Myocyte (in vitro differentiated cells): ENCODE measurements at regions not wholly inside any gene's neighbourhood (a gene's known extent, or its start where the extent isn't known, plus 50 kb on each side); places are given as distances from the start of the nearest gene placed in this dataset.

ENCODE experiments used
- DNase-seq: peaks from one replicate; pipeline ENCODE4 v3.0.0-alpha.2; 2012; ENCODE audit warnings: low read depth

DNA sequence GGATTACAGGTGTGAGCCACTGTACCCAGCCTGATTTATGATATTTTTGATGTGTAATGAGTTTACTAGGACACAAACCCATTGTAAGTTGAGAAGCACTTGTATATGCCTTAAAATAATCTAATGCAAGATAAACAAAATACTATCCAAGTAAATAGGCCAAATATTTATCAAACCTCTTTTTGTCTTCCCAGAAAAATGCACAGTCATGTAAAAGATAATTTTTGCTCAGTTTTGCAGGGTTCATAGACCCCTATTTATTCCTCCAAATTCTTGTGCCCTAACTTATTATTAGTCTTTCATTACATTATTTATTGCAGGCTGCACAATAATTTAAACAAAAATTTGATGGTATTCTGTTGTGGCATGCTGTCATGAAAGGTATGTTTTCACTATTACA is 1290.7 kb downstream of the STIM2 start:
- no peak for DNase-seq

DNA sequence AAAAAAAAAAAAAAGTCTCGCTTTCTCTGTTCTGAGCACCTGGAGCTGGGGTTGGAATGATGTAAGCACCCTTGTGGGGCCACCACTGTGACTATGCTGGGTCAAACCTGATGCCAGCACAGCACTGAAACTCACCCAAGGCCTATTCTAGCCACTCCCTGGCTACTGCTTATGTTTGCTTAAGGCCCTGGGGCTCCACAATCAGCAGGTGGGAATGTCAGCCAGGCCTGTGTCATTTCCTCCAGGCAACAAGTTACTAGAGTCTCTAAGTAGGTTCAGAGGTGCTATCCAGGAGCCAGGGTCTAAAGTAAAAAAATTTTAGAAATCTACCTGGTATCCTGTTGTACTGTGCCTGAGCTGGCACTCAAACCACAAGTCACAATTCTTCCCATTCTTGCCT is 1306.8 kb downstream of the STIM2 start:
- DNase-seq: peak; percentile 1

DNA sequence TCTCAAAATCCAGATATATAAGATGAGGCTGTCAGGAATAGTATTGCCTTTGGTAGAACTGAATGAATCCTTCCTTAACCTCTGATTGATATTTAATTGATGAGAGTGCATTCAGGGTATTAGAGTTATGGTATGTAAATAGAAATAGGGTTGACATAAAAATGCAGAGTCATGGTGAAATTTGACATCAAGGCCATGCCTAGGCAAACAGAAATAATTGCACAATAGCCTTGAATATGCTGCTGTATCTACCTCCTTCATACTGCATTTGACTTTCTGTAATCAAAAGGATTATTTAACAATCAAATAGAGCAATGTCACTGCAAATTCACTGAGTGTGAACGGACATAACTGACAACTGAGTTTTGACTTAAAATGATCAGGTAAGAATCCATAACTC is 1316.3 kb downstream of the STIM2 start:
- DNase-seq: no peak

DNA sequence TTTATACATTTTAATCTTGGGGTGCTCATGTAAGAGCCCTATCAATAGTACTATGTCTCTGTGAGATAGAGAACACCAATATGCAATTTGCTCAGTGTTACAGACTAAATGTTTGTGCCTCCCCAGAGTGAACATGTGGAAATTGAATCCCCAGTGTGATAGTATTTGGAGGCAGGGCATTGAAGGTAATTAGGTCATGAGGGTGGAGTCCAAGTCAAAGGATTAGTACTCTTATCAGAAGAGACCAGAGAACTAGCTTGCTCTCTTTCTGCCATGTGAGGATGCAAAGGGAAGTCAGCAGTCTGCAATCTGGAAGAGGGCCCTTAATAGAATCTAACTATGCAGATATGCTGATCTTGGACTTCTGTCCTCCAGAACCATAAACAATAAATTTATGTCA is 1317.0 kb downstream of the STIM2 start:
- no peak for DNase-seq

DNA sequence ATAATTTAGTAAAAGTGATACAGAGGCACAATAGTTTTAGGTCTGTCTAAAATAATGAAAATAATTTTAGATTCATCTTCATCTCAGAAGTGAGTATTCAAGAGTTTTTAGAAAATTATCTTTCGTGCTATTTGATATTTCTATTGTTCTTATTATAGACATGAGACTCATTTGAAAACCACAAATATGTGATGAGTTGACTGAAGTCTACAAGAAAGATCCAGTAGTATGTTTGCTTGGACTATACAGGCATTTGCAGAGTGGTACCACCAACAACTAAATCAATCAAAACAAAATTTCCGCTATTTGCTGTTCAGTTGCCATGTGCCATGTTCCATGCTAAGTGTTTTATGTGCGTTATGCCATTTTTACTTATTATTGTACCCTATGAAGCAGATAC is 1318.5 kb downstream of the STIM2 start:
- peak; percentile 51 for DNase-seq

DNA sequence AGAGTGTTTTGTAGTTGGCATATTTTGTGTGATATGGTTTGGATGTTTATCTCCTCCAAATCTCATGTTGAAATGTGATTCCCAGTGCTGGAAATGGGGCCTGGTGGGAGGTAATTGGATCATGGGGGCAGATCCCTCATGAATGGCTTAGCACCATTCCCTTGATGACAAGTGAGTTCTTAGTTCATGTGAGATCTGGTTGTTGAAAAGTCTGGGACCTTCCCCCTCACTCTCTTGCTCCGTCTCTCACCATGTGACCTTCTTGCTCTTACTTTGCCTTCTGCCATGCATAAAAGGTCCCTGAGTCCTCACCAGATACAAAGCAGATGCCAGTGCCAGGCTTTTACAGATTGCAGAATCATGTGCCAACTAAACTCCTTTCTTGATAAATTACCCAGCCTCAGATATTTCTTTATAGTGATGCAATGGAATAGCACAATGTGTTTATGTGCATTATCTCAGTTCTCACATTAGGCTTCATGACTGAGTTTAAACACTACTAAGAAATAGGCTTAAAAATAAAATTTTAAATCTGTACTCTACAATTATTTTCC is 1348.8 kb downstream of the STIM2 start:
- DNase-seq: no peak

DNA sequence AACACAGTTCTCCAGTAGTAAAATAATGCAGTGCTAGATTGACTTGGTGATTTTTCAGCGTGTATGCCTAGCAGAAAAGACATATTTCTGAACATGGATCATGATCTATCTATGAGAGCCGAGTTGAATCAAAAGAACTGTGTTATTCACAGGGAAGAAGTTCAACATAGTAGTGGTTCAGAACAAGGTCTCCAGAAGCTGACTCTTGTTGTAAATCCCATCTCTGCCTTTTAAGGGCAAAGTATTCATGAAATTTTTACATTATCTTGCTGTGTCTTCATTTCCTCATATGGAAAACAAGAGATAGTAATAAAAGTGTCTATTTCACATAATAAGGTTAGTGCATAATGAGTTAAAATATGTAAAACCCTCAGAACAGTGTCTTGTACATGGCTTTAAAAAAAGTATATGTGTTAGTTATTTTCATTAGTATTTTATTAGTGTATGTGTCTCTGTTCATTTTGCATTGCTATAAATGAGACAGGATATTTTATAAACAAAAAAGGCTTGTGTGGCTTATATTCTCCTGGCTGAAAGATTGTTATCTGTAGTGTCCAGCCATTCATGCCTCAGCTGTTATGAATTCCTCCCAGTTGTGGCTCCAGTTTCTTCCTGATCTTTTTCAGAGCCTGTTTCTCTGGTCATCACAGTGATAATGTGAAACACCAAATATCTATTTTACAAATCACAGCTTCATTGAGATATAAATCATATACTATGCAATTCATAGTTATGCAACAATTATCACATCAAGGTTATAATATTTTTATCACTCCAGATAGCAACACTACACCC is 1351.2 kb downstream of the STIM2 start:
- peak; percentile 3 for DNase-seq

DNA sequence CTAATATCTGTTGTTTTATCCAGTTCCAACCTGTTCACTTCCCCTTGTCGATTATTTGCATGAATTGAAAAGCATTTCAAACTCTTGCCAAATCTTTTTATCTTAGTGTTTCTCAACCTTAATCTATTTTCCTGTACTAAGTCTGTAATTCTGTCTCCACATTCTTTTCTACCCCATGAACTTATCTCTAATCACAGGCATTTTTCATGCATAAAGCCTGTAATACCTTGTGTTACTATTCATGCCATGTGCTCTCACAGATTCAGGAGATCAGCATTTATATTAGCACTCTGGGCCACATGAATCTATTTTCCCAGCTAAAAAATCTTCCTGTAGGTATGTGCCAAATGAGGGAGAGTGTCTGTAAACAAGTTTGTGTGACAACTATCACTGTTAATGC is 1360.9 kb downstream of the STIM2 start:
- DNase-seq: no peak

DNA sequence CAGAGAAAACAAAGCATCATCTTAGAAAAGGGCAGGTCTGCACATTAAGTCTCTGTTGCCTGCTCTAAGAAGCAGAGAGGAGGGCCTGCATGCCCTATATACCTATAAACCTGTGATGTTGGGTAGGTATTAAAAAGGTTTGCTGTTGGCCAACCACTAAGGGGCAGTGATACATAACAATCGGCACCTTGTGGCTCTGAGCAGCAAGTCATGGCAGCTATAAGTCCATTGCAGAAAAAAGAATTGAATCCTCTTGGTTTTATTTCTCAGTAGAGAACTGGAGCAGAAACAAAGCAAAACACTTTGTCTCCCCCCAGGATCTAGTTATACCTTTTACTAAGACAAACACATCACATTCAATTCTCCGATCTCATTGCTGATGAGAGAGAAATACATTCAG is 1364.4 kb downstream of the STIM2 start:
- peak; percentile 24 for DNase-seq

DNA sequence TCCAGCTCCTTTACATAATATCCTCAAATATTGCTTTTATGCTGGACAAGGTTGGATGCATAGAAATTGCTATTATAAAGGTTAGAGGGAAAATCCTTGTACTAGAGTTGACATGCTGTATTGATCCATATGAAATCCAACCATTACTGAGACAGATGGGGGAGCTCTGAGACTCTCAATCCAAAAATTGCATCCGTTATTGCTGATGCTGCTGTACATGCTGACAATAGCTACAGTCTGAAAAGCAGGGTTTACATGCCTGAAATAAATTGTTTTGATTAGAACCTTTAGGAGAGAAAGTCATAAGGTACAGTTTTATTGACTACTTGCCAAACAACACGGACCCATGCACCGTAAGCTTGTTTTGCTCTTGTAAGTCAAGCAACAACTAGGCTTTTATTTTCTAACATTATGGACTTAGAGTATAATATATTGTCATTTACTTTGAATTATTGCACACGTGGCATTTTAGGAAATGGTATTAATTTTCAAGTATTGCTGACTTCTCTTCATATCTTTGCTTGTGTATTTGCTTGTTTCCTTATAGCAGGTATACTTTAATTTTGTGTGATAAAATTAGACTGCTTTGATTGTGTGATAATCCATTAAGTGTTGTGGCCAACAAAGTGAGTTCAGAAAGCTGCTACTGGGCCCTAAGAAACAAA is 1365.2 kb downstream of the STIM2 start:
- no peak for DNase-seq

DNA sequence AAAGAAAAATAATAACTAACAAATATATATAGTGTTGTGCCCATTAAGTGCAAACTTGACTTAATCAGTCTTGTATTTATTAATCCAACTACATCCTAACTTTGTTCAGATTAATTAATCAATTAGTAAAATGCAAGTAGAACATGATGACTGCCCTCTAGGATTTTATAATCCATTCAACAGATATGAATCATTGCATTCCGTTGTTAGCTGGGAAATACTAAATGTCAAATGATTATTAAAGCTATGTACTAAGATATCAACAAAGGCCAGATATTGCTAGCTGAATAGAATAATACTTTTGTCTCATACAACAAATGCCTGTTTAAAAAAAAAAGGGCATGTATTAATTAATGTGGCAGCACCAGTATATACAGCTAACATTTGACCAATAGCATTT is 1366.3 kb downstream of the STIM2 start:
- DNase-seq: no peak

DNA sequence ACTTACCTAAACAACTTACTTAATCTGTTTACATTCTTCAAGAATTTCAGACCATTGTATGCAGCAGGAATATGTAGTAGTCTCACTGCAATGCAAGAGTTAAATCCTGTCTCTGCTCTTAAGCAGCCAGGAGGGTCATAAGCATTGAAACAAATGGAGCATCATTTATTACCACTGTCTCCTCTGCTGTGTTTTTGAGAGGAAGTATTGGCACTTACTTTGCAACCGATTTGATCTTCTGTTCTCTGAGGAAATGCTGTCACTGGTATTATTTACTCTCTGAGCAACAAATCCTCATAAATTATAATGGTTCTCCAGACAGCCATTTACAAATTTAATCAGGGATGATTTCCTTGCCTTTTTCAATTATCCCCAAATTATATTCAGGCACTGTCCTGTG is 1367.1 kb downstream of the STIM2 start:
- DNase-seq: no peak

DNA sequence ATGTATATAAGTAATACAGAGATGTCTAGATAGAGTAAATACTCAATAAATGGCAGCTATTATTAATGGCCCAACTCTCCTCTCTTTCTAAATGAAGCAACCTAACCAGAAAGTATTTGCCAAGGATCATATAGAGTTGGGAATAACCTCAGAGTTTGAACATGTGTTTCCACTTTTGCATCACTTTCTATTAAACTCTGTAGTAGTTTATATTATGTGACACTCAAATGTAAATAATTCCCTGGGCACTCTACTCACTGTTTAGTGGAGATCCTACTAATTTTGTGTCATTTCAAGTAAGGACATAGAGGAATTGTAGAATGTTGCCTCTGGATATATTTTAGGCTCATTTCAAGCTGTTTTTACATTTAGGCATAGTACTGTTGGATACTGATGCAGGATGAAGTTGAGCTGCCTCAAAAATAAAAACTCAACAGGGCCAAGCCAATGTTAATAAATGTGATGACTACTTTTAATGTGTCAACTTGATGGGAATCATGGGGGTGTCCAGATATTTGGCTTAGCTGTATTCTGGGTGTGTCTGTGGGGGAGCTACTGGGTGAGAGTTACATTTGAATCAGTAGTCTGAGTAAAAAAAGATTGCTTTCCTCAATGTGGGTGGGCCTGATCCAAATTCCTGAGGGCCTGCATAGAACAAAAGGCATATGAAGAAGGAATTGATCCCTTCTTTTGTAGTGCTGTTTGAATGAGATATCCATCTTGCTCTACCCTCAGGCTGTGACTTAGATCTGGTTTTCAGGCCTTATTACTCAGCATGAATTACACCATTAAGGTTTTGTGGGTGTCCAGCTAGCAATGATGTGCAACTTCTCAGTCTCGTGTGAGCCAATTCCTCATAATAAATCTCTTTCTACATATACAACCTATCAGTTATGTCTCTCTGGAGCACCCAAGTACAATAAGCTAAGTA is 1368.2 kb downstream of the STIM2 start:
- no peak for DNase-seq

DNA sequence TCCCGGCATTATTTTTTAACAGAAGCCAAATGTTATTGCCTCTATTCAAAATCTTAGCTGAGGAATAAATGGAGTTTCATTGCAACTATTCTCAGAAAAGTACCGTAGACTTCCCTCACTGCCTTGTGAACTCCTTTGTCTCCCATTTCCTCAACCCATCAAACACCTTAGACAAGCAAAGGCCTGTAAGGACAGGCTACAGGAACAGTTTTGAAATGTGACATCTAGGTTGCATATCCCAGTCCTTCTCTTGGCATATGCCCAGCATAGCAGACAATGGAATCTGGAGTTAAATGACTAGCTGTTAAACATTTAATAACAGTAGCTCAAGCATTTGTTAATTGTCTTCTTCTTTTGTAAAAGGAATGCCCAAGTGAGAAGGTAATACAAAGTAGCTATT is 1371.7 kb downstream of the STIM2 start:
- no peak for DNase-seq

DNA sequence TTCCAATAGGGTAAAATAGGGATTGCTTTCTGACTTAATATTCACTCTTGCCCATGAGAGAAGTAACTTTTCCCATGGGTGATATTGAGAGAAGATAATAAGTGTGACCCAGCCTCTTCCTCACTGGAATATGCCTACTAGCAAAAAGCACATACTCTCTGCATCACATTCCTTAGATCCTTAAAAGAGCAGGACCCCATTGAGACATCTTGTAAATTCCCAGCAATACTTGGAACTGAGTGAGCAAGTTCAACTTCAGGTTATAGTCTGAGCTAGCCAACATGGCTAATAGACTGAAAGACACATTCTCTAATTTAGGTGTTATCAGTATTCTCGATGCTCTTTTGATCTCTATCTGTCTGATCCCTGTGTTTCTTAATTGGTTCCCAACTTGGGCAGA is 1372.3 kb downstream of the STIM2 start:
- no peak for DNase-seq

DNA sequence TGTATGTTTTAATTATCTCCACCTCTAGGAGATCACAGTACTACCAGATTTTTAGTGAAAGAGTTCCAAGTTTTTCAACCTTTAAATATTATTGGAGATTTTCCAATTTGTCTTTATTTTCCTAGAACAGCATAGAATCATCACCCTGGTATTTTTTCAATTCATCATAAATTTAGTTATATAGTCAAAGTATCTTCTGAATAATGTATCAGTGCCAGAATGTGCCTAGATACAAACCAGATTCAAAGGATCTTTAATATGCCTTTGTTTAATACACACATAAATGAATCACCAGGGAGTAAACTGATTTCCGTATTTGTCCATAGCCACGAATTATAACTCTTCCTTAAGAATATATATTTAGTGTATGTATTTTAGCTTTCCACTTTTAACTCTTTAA is 1373.1 kb downstream of the STIM2 start:
- DNase-seq: no peak

DNA sequence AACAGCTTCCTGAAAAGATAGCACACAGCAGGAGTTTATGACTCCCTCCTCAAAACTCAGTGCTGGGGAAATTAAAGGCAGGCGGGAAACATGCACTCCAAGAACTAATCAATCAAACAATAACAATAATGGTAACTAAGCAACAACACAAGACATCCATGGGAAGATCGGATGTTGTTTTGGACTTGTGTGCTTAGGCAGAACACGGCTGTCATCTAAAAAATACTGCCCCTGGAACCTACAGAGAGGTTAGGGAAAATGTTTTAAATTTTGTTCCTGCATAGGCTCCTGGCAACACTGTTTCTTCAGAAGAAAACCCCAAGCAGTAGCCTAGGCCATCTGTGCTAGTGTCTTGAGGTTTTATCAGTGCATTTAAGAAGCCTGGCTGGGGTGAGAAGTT is 1378.2 kb downstream of the STIM2 start:
- no peak for DNase-seq

DNA sequence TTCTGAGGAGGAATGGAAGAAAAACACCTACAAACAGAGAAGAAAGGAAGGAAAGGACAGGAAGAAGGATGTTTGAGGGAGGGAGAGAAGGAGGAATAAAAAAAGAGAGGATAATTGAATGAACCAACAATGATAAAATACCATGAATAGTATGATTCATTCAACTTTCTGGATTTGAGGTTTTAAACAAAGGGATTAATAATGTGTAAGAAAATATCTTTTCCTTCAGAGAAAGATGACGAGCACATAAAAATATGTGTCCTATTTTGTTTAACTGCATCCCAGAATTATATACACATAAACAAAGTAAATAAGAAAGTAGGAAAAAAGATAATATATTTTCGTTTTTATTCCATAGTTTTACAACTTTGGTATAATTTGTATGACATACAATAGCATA is 1380.4 kb downstream of the STIM2 start:
- no peak for DNase-seq

DNA sequence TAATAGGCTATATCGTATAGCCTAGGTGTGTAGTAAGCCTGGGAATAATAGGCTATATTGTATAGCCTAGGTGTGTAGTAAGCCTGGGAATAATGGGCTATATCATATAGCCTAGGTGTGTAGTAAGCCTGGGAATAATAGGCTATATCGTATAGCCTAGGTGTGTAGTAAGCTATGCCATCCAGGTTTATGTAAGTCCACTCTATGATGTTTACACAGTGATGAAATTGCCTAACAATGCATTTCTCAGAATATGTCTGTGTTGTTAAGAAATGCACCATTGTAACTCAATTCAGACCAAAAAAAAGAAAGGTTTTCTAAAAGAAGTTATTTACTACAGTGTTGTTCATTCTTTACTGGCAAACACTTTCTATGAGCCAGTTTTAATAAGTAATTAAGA is 1387.2 kb downstream of the STIM2 start:
- no peak for DNase-seq

DNA sequence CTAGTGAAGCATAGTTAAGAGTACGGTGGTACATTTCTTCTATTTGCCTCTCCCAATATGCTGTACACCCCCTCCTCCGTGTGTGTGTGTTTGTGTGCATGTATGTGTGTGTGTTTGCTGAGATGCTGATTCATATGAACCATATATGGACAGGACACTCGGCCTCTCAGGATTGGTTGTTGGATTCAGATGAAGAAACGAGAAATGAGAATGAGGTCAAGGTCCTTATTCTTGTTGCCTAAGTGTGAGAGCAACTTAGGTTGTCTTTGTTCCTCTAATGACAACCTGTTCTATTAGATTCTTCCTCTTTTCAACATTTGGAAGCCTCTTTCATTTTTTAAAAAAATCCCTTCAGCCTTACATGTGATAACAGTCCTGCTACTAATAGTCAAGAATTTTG is 1387.6 kb downstream of the STIM2 start:
- DNase-seq: no peak

DNA sequence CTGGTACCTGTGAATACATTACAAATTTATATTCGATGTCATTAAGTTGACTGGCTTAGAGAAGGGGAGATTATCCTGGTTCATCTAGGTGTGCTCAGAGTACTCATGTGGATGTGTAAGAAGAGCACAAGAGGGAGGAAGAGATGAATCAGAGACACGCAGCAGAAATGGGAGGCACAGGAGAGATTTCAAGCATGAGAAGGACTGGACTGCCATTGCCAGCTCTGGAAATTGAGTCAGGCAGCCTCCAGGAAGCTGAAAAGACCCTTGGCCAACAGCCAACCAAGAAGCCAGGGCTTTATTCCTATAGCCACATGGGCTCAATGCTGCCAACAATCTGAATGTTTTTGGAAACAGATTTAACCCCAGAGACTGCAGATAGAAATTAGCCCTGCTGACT is 1390.0 kb downstream of the STIM2 start:
- DNase-seq: no peak

DNA sequence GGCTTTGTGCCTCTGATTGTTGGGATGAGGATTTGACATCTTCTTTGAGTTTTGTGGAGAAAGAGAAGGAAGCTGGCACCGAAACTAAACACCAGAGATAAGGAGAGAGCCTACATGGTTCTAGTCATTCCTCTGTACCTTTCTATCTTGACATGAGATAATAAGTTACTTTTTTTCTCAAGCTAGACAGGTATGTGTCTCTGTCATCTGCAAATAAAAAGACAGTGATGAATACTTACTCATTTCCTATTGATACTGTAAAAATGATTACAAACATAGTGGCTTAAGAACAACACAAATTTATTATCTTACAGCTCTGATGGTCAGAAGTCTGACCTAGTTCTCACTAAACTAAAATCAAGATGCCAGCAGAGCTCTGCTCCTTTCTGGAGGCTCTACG is 1391.2 kb downstream of the STIM2 start:
- DNase-seq: no peak
